SU-DHL-6 (cell line): ENCODE measurements at regions not wholly inside any gene's neighbourhood (a gene's known extent, or its start where the extent isn't known, plus 50 kb on each side); places are given as distances from the start of the nearest gene placed in this dataset.

Experiments used
- EZH2phosphoT487 ChIP-seq: fragments of 200-600 bp; sonication (generic), shearing (Covaris generic); conservative IDR thresholded peaks from 2 replicates; pipeline ENCODE4 v1.6.1; 2018; ENCODE audit warnings: mild to moderate bottlenecking, antibody characterized with exemption, low read length, moderate library complexity, mixed read lengths
- TF ChIP-seq, protein P1 (sequence below): fragments of 200-600 bp; sonication (generic); IDR thresholded peaks from one replicate; pipeline ENCODE4 v1.5.1; 2017; ENCODE audit warnings: antibody characterized with exemption, mild to moderate bottlenecking, low read length, moderate library complexity; ENCODE audit not compliant: insufficient read depth, poor library complexity, severe bottlenecking

GRCh38 chr11:112637876-112638275 lies 323.3 kb upstream of the NCAM1 start:
- TF ChIP-seq, protein P1, sequence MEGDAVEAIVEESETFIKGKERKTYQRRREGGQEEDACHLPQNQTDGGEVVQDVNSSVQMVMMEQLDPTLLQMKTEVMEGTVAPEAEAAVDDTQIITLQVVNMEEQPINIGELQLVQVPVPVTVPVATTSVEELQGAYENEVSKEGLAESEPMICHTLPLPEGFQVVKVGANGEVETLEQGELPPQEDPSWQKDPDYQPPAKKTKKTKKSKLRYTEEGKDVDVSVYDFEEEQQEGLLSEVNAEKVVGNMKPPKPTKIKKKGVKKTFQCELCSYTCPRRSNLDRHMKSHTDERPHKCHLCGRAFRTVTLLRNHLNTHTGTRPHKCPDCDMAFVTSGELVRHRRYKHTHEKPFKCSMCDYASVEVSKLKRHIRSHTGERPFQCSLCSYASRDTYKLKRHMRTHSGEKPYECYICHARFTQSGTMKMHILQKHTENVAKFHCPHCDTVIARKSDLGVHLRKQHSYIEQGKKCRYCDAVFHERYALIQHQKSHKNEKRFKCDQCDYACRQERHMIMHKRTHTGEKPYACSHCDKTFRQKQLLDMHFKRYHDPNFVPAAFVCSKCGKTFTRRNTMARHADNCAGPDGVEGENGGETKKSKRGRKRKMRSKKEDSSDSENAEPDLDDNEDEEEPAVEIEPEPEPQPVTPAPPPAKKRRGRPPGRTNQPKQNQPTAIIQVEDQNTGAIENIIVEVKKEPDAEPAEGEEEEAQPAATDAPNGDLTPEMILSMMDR: no peak
- no peak for TF ChIP-seq EZH2phosphoT487
